Left lung (tissue), 4 donors: ENCODE measurements at regions not wholly inside any gene's neighbourhood (a gene's known extent, or its start where the extent isn't known, plus 50 kb on each side); places are given as distances from the start of the nearest gene placed in this dataset.

Experiments used
- ATAC-seq: fragments of 200-7000 bp; cut with Tn5 transposase; one replicate; pipeline ENCODE4 v1.9.1; 2020; ENCODE audit warnings: moderate library complexity
- DNase-seq, 4 donors: peaks; one replicate each; pipeline ENCODE4 v3.0.0-alpha.2; 2013 to 2020
- H3K27ac ChIP-seq, 2 donors: fragments of 200-600 bp; sonication (generic) in 1 of 2; one replicate each; pipeline versions ENCODE4 v1.5.0 to v1.8.0; 2020 to 2021
- H3K27me3 ChIP-seq, 2 donors: fragments of 200-600 bp; sonication (generic) in 1 of 2; one replicate each; pipeline versions ENCODE4 v1.5.0 to v1.8.0; 2020 to 2021
- H3K36me3 ChIP-seq, 2 donors: fragments of 200-600 bp; sonication (generic) in 1 of 2; one replicate each; pipeline versions ENCODE4 v1.5.0 to v1.8.0; 2020 to 2021
- H3K4me1 ChIP-seq, 2 donors: fragments of 200-600 bp; one replicate each; pipeline ENCODE4 v1.8.0; 2021
- H3K4me3 ChIP-seq, 2 donors: fragments of 200-600 bp; sonication (generic) in 1 of 2; one replicate each; pipeline versions ENCODE4 v1.5.0 to v1.8.0; 2020 to 2021; ENCODE audit warnings: mild to moderate bottlenecking in 1 of 2
- H3K9me3 ChIP-seq, 2 donors: fragments of 200-600 bp; sonication (generic) in 1 of 2; one replicate each; pipeline versions ENCODE4 v1.5.0 to v1.8.0; 2020 to 2021
- intact Hi-C, 2 donors: fragments of 100-400 bp; cut with DNase I; formaldehyde crosslinking; loops; one replicate each; pipeline versions ENCODE4 v1.11.2 to v1.14.2; 2022
- TF ChIP-seq, protein P1 (sequence below), 2 donors: fragments of 200-600 bp; sonication (generic) in 1 of 2; IDR thresholded peaks; one replicate each; pipeline versions ENCODE4 v1.5.0 to v1.8.0; 2021; ENCODE audit warnings: antibody characterized with exemption in 2 of 2
- donor health status: DM: no; HTN: yes; CAD: no.
- donor health status: DM: no; HTN: no; CAD: no.

DNA sequence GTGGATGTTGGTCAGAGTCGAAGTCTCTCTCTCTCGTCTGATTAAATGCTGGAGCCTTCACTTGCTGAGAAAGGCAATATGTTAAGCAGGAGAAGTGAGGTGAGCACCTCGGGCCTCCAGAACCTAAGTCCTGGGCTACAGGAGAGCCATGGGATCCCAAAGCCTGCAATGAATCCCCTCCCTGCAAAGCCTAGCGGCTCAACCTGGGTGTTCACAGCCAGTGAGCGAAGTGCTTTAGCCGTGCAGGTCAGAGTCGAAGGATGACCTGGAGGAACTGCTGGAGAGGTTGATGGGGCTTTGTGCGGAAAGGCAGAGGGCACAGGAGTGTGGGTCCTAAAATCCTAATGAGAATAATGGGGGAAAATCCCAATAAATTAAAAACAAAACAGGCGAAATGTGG, 267.8 kb downstream of the ENGASE start:
- DNase-seq: no peak
- ATAC-seq: no peak
- TF ChIP-seq, protein P1, sequence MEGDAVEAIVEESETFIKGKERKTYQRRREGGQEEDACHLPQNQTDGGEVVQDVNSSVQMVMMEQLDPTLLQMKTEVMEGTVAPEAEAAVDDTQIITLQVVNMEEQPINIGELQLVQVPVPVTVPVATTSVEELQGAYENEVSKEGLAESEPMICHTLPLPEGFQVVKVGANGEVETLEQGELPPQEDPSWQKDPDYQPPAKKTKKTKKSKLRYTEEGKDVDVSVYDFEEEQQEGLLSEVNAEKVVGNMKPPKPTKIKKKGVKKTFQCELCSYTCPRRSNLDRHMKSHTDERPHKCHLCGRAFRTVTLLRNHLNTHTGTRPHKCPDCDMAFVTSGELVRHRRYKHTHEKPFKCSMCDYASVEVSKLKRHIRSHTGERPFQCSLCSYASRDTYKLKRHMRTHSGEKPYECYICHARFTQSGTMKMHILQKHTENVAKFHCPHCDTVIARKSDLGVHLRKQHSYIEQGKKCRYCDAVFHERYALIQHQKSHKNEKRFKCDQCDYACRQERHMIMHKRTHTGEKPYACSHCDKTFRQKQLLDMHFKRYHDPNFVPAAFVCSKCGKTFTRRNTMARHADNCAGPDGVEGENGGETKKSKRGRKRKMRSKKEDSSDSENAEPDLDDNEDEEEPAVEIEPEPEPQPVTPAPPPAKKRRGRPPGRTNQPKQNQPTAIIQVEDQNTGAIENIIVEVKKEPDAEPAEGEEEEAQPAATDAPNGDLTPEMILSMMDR (IDR thresholded peaks at IDR 0.05): no peak
- Histone ChIP-seq H3K4me1 (no peaks in the 10 kb centered on the region), H3K36me3 (no peaks in the 10 kb centered on the region), H3K9me3 (no peaks in the 10 kb centered on the region), H3K27me3 (peaks cover 0 to 42% of the 10 kb centered on the region in 2 donors), H3K4me3 (no peak overlapping the region), H3K27ac (no peak overlapping the region)
- intact Hi-C loops: no loop called here

DNA sequence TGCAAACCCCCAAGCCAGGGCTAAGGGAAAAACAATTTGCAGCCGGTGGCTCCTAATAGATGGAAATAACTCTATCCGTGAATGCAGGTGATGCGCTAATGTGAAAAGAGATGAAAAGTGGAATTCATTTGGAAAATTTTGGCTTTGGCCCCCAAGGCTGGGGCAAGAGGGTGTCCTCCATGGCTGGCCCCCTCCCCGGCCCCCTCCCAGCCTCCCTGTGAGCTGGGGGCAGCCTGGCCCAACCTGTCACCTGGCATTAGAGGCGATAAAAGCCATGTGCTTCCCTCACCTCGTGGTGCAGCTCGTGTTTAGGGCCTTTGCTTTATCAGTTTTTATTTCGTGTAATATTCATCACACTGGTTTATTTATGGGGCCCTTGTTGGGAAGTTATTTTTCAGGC, 267.2 kb downstream of the ENGASE start:
- no peak overlapping the region for H3K27ac ChIP-seq
- no peaks in the 10 kb centered on the region for H3K9me3 ChIP-seq
- no peak overlapping the region for H3K4me3 ChIP-seq
- no peaks in the 10 kb centered on the region for H3K36me3 ChIP-seq
- H3K4me1 ChIP-seq: no peaks in the 10 kb centered on the region
- DNase-seq (peak in 1 of 4 donors; percentile 55), ATAC-seq (no peak)
- peaks cover 0 to 44% of the 10 kb centered on the region in 2 donors for H3K27me3 ChIP-seq
- TF ChIP-seq, protein P1 (IDR thresholded peaks at IDR 0.05): no peak
- intact Hi-C loops: no loop called here

DNA sequence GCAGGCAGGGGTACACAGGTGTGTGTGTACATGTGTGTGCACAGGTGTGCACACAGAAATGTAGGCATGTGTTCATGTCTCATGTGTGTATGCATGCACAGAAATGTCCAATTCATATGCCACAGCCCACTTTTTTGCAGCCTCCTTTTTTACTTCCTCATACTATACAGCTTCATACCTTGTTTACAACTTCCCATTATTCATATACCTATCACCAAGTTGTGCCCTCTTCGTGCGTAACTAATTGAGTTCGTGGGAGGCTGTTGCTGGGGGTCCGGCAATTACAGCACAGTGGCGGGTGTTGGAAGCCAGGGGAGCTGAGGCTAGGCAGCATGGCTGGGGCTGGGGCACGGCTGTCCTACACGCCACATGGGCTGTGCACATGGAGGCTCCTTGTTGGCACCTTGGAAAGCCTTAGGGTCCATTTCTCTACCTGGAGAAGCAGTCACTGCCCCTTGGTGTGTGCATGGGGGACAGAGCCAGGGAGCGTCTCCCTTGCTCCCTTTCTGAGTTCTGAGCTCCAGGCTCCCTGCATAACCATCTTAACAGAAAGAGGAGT, 266.7 kb downstream of the ENGASE start:
- peaks cover 0 to 44% of the 10 kb centered on the region in 2 donors for H3K27me3 ChIP-seq
- ATAC-seq (no peak), DNase-seq (peak in 1 of 4 donors; percentile 42)
- H3K9me3 ChIP-seq: no peaks in the 10 kb centered on the region
- intact Hi-C loops: no loop called here
- no peaks in the 10 kb centered on the region for H3K36me3 ChIP-seq
- TF ChIP-seq, protein P1 (IDR thresholded peaks at IDR 0.05): no peak
- H3K4me3 ChIP-seq: no peak overlapping the region
- no peak overlapping the region for H3K27ac ChIP-seq
- H3K4me1 ChIP-seq: no peaks in the 10 kb centered on the region

DNA sequence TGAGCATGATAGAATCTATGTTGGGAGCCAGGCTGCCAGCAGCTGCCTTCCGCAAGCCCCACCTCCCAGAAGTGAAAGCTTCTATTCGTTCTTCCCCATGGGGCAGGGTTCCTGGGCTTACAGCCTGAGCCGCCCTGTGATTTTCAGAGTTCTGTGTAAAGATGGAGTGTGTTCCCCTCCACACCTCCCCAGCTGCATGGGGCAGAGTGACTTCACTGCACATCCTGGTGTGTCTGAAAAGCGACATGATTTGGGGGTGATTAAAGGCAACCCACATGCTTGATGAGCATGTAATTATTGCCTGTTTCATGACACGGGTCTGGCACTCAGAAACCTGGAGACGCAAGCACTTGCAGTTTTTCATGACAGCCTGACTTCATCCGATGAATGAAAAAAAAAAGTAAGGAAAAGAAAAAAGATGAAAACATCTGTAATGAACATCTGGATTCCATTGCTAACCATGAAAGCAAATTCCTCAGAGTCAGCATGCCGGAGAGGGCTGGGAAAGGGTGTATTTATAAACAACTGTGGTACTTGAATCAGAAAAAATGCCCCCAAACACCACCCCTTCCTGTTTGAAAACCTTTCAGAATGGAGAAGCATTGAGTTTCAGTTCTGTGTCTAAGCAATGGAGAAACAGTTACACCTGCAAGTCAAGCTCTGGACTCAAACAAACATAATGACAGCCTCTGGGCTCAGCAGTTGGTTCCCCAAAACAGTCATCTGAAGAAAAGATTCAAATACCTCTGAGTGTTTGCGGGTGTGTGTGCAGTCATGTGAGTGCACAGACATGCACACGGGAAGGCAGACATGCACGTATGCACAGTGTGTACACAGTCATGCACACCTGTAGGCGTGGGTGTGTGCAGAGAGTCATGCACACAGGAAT, 266.0 kb downstream of the ENGASE start:
- Histone ChIP-seq H3K4me3 (no peak overlapping the region), H3K9me3 (no peaks in the 10 kb centered on the region), H3K4me1 (no peaks in the 10 kb centered on the region), H3K27me3 (peaks cover 0 to 47% of the 10 kb centered on the region in 2 donors), H3K36me3 (no peaks in the 10 kb centered on the region), H3K27ac (no peak overlapping the region)
- intact Hi-C loops: no loop called here
- DNase-seq: peak in 1 of 4 donors; percentile 8
- TF ChIP-seq, protein P1 (IDR thresholded peaks at IDR 0.05): no peak
- ATAC-seq: no peak

DNA sequence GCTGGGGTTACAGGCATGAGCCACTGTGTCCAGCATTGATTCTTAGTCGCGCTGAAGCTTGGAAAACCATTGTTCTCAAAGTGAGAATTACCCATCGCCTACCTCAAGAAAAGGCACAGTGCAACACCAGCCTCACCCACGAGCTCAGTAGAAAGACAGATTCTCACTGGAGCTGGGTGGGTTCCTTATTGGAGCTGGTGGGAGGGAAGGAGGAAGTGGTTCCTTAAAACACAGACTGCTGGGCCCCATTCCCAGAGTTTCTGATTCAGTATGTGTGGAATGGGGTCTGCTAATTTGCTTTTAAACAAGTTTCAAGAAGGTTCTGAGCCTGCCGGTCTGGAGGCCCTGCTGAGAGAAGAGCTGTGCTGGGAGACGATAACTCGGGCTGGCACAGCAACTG, 264.7 kb downstream of the ENGASE start:
- H3K27ac ChIP-seq: no peak overlapping the region
- no peak overlapping the region for H3K4me3 ChIP-seq
- ATAC-seq: no peak

More for the DNA sequence above, 264.7 kb downstream of the ENGASE start:
- peak in 1 of 4 donors; percentile 20 for DNase-seq
- TF ChIP-seq, protein P1 (IDR thresholded peaks at IDR 0.05): no peak
- H3K9me3 ChIP-seq: no peaks in the 10 kb centered on the region
- intact Hi-C loops: no loop called here
- peaks cover 0 to 48% of the 10 kb centered on the region in 2 donors for H3K27me3 ChIP-seq
- H3K36me3 ChIP-seq: no peaks in the 10 kb centered on the region
- no peaks in the 10 kb centered on the region for H3K4me1 ChIP-seq
